ENCODE measurements at regions not wholly inside any gene's neighbourhood (a gene's known extent, or its start where the extent isn't known, plus 50 kb on each side); places are given as distances from the start of the nearest gene placed in this dataset.
"Not testable (repeated sequence)": the region's sequence is repeated elsewhere in the genome, so short reads cannot be mapped to it uniquely, and the experiment has no call there.

- no peak for DNase-seq (ENCODE audit: low spot score)
- no peak for ATAC-seq
Measured at GRCh38 chr16:76797457-76797856, 393.5 kb upstream of the MON1B start.

DNA sequence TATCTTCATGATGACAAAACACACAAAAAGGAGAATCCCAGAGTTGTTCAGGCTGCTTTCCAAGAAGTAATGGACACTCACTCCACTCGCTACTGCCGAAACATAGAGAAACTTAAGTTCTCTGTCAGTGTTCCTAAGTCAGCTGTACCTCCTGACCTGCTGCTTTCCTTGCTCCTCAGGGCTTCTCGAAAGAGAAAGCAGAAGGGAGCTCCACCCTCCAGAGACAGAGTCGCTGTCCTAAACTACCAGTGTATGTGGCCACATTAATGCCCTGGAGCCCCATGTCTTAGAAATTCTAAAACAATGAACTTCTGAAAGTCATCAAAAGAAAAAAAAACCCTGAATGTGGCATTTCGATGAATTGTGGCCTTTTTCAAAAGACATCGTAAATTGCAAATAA, 390.8 kb upstream of the MON1B start:
- no peak for ATAC-seq
- no peak for DNase-seq (ENCODE audit: low spot score)

- no peak for DNase-seq (ENCODE audit: low spot score)
- ATAC-seq = no peak
Measured at GRCh38 chr16:76801357-76801756, 389.6 kb upstream of the MON1B start.

DNA sequence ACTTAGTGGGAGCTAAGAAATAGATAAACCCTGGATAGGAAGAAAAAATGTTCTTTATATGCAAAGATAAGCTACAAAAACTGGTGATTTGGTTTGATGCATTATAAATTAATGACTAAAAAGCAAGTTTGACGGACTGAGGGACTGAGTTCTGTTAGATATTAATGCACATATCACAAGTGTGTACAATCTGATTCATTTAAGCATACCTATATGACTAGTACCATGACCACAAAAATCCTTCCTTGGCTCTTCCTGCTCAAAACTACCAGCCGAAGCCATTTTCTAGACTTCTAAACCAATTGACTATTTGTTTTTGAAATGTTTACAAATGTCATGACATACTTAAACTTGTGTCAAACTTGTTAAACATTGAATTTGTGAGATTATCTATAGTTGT, 374.5 kb upstream of the MON1B start:
- DNase-seq (ENCODE audit: low spot score) = no peak
- no peak for ATAC-seq

DNA sequence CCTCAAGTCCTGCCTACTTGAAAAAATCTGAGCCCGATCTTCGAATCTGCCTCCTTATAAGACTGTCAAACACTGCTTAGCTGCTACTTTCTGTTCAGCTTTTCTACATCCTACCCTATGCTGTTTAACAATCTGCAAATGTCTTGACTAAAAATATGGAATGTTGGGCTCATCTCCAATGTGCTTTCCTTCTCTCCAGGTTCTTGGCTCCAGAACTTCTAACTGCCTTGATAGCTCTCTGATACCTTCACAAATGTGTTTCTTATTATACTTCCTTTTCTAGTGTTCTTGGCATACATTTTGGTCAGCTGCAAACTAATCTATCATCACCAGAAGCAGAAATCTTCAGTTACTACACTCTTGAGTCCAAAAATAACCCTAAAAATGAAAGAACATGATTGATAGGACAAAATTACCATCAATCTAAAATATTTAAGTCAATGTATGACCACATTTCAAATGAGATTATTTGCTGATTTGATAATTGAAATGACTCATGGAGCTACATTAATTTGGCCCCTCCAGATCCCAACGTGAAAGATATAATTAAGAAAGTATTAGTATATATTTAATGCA, 372.3 kb upstream of the MON1B start:
- DNase-seq (ENCODE audit: low spot score) (no peak), ATAC-seq (no peak)

GRCh38 chr16:76819226-76819916, 371.6 kb upstream of the MON1B start:
- no peak for ATAC-seq
- no peak for DNase-seq (ENCODE audit: low spot score)

DNA sequence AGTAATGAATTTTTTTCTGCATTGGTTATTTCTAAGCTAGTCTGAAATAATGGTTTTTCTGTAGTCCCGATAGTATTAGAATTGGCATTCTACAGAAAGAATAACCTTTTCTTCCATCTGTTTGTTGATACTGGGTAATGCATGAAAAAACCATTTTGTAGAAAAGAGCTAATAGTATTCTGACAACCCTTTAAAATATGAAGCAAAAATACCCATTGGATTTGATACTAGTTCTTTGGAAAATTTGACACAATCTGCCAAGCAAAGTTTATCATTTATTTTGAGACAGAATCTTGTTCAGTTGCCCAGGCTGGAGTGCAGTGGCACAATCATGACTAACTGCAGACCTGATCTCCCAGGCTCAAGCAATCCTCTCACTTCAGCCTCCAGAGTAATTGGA, 366.8 kb upstream of the MON1B start:
- ATAC-seq = no peak
- DNase-seq (ENCODE audit: low spot score) = no peak

- DNase-seq (ENCODE audit: low spot score) (no peak), ATAC-seq (no peak)
Measured at GRCh38 chr16:76824791-76825190, 366.2 kb upstream of the MON1B start.

DNA sequence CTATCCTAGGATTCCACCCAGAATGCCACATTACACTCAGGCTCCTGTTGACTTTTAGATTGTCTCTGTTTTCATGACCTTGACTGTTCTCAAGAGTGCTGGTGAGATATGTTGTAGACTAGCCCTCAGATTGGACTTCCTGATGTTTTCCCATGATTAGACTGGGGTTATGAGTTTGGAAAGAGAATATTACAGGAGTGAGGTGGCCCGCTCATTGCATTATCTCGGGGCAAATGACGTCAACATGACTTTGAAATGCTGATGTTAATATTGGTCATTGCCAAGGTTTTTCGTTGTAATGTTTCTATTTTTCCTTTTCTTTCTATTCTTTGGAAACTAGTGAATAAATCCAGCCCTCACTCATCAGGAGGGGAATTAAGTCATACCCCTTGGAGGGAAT, 355.7 kb upstream of the MON1B start:
- ATAC-seq (no peak), DNase-seq (ENCODE audit: low spot score) (no peak)

GRCh38 chr16:76835779-76836300, 355.1 kb upstream of the MON1B start:
- DNase-seq (ENCODE audit: low spot score) = no peak
- no peak for ATAC-seq

DNA sequence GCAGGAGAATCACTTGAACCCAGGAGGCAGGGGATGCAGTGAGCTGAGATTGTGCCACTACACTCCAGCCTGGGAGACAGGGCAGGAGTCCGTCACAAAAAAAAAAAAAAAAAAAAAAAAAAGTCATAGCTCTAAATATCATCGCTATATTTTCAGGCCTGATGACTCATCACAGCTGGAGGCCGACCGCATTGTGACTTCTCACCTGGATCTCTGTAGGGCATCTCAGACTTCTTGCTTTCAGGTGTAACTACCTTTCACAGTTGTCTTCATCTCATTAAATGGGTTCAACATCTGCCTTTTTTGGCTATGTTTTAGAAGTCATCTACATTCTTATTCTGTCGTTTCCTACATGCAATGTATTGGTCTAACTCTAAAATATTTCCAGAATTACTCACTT, 353.1 kb upstream of the MON1B start:
- DNase-seq (ENCODE audit: low spot score) (no peak), ATAC-seq (no peak)

DNA sequence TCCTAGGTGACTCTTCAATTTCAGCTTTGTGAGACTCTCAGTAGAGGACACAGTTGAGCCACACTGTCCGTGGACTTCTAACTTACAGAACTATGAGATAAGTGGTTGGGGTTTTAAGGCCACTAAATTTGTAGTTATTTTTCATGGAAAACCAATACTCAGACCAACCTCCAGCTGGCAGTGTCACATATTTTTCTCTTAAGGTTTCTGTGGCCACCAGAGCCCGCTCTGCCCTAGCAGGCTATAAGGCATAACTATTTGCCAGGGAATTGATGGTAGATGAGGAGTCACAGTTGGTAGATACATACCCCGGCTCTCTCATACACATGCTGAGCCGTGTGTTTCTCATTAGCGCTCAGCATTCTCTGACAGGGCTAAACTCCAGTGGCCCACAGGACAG, 336.8 kb upstream of the MON1B start:
- DNase-seq (ENCODE audit: low spot score) (no peak), ATAC-seq (peak; percentile 96)

DNA sequence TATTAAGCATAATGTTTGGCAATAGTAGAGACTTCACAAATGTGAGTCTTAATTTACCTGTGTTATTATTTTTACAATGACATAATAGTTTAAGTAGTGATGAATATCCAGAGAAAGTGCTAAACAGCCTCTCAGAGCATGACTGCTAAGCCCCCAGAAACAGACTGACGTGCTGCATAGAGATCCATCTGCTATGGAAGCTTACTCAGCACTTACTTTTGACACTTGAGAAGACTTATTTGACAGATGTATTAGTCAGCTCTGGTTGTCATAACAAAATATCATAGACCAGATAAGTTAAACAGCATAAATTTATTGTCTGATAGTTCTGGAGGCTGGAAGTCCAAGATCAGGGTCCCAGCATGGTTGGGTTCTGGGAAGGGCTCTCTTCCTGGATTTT, 334.9 kb upstream of the MON1B start:
- ATAC-seq = no peak
- no peak for DNase-seq (ENCODE audit: low spot score)

GRCh38 chr16:76857402-76857801, 333.6 kb upstream of the MON1B start:
- ATAC-seq (no peak), DNase-seq (ENCODE audit: low spot score) (no peak)

DNA sequence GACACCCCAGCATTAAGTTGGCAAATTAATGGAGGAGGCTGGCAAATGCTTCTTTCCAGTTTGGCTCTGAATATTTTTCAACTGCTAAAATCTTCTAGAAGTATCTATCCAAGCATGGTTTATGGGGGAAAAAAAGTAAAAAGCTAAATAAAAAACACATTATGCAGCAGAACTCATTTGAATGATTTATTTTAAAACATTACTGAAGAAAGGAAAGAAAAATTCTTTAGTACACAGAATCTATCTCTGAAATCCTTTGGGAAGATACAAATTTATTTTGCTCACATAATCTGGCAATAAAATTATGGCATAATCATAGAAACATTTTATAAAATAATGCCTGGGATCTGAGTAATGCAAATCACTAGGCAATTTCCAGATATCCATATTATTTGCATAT, 328.1 kb upstream of the MON1B start:
- DNase-seq (ENCODE audit: low spot score) (no peak), ATAC-seq (no peak)

DNA sequence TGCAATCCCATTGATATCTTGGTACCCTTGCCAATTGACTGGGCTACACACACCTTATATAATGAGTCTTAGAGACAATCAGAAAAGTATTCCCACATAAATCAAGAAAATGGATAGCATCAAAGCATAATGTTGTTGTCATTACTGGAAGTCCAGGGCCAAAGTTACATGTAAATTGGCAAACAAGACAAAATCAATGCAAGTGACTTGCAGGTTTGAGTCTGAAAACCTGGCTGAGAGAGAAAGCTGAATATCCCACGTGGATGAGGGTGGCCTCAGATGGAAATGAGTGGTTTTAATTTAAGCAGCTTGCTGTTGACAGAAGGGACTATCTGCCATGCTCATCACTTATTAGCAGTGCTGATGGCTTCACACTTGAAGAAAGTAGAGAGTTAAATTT, 324.0 kb upstream of the MON1B start:
- ATAC-seq = peak; percentile 50
- no peak for DNase-seq (ENCODE audit: low spot score)

DNA sequence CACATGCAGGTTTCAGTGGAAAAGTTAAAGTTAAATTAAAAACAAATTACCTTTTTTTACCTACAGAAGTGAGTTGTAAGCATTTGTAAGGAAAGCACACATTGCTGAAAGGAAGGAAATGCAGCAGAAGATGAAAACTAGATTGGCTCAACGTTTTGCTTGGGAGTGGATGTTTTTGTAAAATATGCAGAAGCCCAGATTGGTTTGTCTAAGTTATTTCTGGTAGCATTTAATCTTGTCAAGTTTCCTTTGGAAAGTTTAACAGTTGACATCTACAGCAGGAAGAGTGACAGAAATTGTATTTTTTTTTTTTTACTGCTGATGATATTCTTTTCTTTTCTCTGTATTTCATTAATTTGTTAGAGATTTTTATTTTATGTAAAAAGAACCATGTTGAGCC, 315.1 kb upstream of the MON1B start:
- ATAC-seq = no peak
- no peak for DNase-seq (ENCODE audit: low spot score)

DNA sequence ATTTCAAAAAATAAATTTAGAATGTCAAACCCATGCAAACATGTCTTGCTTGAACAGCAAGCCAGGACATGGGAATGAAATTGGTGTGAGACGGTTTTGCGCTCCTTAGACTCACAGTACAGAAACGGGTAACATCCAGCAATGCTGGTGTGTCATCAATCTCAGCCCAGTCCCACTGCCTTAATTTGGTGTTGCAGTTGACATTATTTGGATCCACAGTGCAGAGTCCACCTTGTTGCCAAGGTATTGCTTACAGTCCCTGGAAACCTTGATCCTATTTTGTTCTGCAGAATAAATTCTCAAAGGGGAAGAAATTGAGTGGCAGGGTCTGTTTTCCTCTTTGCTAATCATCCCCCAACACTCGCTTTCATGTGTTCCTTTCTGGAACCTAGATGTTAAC, 311.6 kb upstream of the MON1B start:
- ATAC-seq = peak; percentile 96
- peak; percentile 59 for DNase-seq (ENCODE audit: low spot score)

DNA sequence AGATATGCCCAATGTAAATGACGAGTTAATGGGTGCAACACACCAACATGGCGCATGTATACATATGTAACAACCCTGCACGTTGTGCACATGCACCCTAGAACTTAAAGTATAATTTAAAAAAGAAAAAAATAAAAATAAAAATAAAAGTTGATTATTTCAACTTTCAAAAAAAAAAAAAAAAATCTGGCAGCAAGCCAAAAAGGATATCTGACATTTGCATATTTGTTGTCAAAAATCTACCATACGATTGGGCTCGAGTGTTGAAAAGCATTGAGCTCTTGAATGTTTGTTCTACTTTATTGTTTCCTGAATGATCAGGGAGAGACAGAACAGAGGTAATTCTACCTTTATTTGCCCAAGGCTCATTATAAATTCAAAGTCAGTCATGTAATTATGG, 310.5 kb upstream of the MON1B start:
- not testable (repeated sequence) for ATAC-seq; DNase-seq (ENCODE audit: low spot score)

- DNase-seq (ENCODE audit: low spot score) = no peak
- ATAC-seq = peak; percentile 83
Measured at GRCh38 chr16:76882105-76882504, 308.9 kb upstream of the MON1B start.

DNA sequence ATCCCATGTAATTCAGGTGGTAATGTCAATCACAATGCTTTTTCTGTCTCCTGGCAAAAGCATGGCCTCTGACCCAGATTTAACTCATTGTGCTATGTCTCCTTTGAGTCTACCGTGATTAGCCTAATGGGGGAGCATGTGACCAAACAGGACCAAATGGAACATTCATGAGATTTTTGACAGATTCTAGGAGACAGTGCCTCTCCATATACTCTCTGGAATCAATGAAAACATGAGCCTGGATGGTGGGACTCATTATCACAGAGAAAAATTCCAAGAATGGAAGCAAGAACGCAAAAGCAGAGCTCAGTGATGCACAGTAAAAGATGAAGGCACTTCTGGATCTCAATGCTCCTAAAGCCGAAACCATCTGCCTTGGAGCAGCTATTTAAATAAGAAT, 307.9 kb upstream of the MON1B start:
- ATAC-seq = no peak
- no peak for DNase-seq (ENCODE audit: low spot score)

- DNase-seq (ENCODE audit: low spot score) = no peak
- ATAC-seq = no peak
Measured at GRCh38 chr16:76885776-76886537, 305.0 kb upstream of the MON1B start.
